GDM1 (cell line): ENCODE measurements at regions not wholly inside any gene's neighbourhood (a gene's known extent, or its start where the extent isn't known, plus 50 kb on each side); places are given as distances from the start of the nearest gene placed in this dataset.

Experiments
- DNase-seq: peaks from one replicate; lab custom pipeline; 2025; lab: John Stamatoyannopoulos, UW

DNA sequence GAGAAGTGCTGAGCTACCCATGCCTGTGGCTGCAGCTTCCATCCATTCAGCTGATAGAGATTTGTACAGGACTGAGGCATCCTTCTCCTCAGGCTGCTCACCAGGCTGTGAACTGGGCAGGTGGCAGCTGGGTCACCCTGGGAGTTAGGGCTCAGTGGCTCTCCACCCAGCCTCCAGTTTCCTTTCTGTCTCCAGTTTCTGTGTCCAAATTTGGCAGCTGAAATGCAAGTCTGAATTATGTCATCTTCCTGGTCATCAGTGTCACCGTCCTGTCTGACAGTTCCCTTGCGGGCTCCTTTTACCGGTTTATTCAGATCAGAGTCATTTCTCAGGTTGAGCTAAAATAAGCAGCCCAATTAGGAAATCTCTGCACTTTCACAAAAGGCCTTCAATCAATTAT is 93.3 kb downstream of the EDN1 start:
- no peak for DNase-seq

DNA sequence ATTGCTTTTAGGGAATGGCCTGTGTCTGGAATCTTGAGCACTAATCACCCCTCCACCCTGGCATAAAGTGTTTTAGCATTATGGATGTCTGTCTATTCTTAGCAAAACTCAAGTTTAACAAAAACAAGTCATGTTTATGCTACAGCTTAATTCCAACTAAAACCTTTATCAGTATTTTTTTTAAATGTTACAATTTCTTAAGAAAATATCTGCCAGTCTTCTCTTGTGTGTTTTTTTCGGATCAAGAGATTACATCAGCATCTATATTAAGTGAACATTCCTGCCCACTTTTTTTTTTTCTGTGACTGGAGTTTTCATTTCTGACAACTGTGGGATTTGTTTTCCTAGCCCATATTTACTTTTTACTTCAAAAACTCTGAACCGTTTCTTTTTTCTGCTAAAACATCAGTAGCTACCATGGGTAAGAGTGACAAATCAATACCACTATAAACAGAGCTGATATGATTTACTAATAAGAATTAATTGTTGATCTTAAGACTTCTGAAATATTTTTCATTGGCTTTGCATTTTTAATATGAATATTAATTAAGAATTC is 94.3 kb downstream of the EDN1 start:
- DNase-seq, result no peak

DNA sequence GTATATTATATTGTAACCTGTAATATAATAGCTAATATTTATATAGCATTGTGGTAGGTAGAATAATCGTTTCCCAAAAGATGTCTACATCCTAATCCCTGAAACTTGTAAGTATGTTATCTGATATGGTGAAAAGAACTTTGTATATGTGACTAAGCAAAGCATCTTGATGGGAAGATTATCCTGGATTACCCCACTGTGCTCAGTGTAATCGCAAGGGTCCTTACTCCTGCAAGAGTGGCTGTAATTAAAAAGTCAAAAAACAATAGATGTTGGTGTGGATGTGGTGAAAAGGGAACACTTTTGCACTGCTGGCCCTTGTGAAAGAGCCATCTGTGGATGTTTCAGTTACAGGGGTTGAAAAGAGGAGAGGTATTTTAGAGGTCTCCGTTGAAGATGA is 95.2 kb downstream of the EDN1 start:
- DNase-seq, result no peak

DNA sequence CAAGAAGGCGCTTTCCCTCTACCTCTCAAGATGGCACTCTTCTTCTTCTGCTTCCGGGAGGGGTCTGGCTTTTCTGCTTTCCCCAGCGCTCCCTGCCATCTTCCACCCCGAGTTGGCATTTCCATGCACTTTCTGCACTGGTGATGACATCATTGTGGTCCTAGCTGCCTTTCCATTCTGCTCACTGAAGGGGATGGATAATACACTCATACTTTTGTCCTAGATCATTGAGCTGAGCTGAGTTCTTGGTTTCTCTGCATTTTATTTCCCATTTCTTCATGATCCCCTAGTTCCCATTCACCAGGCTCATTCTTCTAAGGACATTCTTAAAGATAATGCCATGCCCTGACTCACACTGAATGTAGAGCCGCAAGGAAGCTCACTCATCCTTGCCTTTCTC is 96.7 kb downstream of the EDN1 start:
- DNase-seq, result no peak

DNA sequence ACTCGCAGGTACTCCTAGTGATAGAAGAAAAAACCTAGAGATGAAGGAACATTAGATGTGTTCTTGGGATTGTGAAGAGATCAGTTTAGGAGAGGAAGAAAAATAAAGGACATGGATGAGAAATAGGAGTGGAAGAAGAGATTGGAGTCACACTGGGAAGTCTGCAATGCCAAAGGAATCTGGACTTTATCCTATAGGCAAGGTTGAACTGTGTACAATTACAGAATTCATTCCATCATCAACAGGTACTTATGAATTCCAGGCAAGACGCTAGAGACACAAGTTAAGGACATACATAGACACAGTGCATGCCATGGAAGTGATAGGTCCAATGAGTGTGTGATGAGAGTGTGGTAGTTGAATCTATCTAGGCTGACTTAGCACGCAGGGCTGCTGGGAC is 101.3 kb downstream of the EDN1 start:
- no peak for DNase-seq

DNA sequence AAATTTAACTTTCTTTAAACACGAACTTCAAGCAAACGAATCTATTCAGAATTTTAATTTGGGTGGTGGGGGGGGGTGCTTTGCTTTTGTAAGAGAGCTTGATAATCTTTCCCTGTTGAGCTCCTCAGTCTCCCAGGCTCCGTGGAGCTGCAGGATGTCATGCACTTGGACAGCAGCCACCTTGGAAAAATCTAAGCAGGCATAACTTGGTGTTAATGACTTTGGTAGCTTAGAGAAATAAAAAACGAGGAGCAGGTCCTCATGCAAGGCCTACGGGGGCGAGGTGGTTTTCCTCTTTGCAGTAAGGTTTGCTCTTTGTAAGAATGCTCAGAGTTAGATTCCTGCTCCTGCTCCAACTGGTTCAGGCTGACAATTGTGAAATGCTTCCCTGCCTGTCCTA is 102.3 kb downstream of the EDN1 start:
- DNase-seq, result no peak

DNA sequence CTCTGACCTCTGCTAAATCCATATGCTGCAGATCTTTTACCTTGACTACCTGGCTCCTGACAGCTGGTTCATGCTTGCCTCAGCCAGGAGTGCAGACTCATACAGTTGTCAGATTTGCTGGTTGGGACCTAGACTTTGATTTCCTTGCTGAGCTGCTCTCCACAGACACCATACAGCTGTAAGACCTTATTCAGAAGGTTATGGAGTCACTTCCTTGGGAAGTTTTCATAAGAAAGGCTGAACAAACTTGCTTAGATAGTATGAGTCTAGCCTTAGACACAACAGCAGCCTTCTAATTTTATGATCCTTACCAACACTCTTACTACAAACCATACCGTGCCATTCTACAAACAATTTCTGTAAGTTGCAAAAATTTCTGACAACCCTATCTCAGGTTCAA is 102.9 kb downstream of the EDN1 start:
- no peak for DNase-seq

DNA sequence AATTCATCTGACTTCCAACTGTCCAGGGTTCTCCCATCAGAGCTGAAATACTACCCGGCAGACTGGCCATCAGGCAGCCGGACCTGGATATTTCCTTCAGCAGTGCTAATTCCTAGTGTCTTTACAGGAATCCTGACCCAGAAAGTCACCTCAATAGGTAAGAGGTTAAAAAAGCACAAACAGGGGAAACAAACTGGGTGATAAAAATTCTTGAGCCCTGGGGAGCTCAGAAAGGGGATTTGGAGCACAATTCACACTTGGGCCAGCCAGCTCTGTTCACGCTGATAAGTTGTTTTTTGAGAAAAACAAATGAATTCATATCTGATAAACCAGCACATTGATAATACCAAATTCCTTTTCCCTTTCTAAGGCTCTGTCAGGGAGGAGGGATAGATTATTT is 104.0 kb downstream of the EDN1 start:
- no peak for DNase-seq

DNA sequence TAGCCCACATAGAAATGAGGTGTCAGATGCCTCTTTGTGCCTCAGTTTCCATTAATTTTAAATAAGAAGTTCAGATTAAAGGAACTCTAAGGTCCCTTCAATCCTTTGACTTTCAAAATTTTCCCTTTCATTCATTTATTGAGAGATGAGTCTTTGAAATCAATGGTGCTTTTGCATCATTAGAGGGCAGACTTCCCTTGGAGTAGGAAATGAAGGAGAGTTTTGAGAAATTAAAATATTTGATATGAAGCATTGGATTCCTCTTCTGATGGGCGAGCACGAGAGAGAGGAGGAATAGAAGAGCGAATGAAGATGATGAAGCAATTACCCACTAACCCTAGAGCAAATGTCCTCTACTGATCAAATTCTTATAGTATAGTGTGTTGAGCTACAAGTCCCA is 105.7 kb downstream of the EDN1 start:
- DNase-seq, result no peak

DNA sequence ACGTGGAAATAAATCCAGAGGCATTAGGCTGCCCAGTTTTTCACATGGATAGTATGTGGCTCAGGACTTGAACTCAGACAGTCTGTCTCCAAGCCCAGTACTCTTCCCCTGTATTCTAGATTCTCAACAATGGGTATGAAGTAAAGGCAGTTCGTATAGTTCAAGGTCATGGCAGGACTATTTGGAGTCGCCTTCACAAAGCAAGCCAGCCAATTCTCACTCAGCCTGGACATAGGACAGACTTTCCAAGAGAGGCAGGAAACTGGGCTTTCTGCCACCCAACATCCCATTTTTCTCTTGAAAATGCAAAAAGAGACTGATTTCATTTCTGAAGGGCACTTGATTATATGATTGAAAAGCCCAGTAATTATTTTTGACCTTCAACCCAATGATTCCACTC is 111.0 kb downstream of the EDN1 start:
- no peak for DNase-seq

DNA sequence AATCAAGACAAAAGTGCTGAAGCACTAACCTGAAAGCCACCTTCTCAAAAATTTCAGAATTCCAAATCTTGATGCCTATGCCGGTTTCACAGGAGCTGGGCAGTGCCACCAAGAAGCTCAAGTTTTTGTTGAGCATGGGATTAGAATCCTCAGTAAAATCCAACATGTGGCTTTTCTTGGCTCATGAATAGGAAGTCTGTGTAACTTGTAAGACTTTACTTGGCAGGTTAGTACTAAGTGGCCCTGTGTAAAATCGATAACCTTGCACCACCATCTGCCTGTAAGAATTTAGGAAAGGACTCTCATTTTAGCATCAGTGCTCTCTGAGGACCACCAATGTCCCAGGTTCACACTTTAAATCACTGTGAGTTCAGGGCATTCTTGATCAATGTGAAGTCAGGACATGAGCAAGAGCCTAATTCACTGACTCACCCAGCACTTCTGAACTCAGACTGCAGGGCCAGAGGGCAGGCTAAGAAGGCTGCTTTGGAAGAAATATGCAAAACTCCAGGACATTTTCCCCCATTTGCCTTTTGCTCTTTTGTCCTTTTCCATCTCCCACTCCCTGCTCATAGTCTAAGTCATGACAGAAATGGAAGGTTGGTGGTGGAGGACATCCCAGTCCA is 113.2 kb downstream of the EDN1 start:
- no peak for DNase-seq

DNA sequence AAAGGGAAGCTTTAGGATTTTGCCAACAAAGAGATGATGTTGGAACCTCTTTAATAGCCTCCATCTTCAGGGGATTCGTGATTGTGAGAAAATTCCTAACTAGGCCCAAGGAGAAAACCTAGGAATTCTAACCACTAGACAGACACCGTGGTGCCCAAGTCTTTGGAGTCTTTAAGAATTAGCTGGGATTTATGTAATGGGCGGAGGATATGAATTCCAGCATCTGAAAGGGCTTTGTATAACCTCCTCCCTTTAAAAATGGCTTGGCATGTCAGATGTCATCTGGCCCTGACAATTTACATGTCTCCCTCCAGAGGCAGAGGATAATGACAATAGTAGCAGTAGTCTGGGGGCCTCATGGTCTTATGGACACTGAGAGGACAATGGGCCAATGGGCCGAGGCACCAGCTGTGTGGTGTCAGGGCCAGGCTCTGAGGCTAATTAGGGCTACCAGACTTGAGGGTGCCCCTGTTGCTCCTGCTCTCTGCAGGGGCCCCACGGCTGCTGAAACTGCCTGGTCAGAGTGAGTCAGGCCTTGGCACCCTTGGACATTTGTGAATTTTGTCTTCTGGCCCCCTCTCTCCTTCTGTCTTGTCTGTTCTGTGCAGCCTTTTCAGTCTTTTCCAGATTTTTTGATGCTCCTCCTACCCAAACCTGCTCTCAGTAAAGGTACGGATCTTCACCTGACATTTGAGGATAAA is 113.9 kb downstream of the EDN1 start:
- DNase-seq, result no peak

DNA sequence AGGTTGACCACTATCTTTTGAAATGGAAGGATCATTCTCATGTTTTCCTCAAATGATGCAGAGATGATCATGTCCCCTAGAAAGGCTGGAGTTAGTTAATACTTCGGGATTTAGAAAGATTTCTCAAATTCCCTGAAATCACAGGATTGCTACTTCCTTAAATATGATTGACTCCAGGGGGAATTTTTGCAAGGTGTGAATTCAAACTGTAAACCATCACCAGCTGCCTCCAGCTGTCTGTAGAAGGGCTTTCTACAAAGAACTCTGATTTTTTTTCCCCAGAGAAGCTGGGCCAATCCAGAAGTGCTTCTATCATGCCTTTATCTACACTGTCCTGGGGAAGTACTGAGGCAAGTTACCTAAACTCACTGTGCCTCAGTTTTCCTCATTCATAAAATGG is 114.5 kb downstream of the EDN1 start:
- DNase-seq, result no peak

DNA sequence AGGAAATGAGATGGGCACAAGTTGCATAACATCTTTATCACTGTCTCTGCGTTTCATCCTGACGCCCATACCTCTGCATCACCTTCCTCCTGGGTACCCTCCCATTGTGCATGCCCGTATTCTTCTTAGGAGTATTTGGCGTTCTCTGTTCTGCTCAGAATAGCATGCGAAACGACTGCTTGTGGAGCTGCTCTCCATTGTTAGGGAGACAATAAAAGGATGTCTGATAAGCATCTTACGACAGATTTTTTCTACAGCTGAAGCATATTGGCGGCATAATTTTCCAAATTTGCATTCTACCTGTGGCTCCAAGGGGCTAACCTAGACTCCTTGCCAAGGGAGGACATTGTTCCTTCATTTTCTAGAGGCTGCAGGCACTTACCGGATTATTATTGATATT is 118.6 kb downstream of the EDN1 start:
- no peak for DNase-seq

DNA sequence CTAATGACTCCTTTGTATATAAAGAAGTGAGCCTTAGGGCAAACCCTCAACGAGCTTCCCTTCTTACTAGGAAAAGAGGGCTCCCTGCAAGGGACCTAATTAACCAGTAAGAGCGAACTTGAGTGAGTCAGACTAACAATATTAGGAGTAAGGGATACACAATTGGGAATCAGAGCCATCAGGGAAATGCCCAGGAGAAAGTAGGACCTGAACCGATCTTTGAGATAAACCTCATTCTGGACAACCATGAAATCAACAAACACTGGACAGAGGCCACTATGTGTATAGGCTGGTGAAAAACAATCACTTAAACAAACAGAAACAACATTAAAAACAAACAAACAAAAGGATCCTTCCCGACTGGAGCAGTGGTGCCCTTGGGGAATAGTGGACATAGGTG is 120.8 kb downstream of the EDN1 start:
- DNase-seq, result no peak

DNA sequence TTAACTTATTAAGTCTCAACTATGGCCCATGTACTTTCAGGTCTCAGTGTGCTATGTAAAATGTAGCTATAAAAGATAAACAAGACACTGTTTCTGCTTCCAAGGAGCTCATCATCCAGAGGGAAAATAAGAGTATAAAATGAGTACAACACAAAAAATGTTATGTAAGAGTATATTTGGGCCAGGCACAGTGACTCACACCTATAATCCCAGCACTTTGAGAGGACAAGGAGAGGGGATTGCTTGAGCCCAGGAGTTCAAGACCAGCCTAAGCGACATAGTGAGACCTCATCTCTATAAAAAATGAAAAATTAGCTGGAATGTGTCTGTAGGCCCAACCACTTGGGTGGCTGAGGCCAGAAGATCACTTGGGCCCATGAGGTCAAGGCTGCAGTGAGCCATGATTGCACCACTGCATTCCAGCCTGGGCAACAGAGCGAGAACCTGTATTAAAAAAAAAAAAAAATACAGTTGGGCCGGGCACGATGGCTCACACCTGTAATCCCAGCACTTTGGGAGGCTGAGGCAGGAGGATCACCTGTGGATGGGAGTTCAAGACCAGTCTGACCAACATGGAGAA is 124.0 kb downstream of the EDN1 start:
- DNase-seq, result no peak

DNA sequence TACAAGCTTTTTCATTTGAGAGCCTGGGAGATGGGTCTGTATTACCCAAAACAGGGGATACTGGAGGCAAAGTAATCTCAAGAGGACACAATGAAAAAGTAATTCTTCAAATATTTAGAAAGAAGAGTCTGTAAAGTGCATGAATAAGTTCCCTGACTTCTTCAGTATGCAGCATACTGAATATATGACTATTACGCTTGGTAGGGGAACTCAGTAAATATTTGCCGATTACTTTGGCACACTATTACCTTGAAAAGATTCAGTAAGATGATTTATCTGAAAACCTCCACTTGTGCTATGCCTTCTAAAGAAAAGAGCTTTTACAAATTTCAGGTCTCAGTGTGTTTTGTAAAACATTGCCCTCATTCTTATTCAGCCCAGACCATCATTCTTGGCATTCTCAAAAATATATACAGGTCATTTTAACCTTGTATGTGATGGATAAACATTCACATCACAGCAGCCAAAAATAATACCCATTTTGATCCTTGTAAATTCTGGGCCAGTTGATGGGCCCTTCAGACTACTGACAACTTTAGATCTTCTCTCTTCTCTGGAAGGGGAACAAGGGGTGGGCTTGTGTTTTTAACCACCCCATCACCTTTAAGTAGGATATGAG is 125.9 kb downstream of the EDN1 start:
- DNase-seq, result no peak

DNA sequence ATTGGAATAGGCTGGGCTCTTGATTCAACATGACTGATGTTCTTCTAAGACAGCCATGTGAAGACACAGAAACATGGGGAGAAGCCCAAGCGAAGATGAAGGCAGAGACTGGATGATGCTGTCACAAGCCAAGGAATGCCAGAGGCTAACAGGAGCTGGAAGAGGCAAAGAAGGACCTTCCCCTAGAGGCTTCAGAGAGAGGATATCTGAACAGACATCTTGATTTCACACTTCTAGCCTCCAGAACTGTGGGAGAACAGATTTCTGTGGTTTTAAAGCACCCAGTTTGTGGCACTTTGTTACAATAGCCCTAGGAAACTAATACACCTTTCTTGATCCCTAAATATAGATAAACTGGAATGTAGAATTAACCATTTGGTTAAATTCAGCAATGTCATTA is 127.0 kb downstream of the EDN1 start:
- DNase-seq, result no peak

DNA sequence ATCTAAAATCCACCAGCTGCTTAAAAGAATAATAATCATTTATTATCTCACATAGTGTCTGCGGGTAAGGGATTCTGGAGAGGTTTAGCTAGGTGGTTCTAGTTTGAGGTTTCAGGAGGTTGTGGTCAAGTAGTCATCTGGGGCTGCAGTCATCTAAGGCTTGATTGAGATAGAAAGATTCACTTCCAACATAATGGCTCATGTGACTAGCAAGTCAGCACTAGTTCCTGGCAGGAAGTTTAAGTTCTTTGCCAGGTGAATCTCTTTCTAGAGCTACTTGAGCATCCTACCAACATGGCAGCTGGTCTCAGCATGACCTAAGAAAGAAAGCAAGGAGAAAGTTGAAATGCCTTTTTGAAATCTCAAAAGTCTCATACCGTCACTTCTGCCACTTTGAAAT is 128.8 kb downstream of the EDN1 start:
- no peak for DNase-seq

DNA sequence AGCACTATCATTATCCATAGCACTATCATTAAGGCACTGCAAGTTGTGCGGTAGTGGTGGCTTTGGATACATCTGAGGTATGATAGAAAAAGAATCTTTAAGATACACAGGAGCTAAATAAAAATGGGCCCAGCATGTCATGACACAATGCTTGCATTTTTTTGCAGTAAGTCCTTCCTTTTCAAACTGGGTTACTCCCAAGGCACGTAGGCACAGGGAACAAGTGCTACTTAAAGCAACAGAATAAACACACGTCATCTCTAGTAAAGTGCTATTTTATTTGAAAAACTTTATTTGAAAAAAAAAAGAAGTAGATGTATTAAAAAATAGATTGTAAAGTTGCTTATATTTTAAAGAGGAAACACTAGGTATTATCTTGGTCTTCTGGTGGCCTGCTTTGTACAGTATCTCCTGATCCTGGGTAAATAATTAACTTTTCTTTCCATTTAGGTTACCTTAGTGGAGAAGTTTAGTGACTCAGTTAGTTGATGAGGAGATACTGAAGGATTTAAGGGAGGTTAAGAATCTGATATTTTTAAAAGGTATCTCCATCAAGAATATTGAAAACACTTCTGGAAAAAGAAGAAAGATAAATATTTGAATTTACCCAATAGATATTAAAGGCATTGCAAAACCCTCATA is 129.6 kb downstream of the EDN1 start:
- DNase-seq, result no peak

DNA sequence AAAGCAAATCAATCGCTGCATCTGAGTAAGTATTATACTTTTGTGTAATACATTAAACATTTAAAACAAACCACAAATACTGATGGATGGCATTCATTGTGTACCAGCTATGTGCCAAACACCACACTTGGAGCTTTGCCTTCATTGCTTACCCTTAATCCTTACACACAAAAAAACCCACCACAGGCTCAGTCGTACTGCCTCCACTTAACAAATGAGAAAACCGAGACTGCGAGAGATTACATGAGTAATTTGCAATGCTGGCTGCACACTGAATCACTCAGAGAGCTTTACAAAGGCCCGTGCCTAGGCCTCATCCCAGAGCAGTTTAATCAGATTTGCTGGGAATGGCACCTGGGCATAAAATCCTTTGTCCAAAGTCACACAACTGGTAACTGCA is 130.5 kb downstream of the EDN1 start:
- DNase-seq, result no peak

DNA sequence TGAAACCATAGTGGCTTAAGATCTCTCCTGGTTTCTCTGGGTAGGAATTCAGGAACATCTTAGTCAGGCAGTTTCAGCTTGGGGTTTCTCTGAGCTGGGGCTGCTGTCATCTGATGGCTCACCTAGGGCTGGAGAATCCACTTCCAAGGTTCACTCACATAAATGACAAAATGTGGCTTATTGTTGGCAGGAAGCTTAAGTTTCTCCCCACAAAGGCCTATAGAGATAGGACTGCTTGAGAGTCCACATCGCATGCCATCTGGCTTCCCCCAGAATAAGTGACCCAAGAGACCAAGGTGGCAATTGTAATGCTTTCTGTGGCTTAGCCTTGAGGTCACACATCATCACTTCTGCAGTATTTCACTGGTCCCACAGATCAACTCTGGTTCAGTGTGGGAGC is 131.4 kb downstream of the EDN1 start:
- DNase-seq, result no peak

DNA sequence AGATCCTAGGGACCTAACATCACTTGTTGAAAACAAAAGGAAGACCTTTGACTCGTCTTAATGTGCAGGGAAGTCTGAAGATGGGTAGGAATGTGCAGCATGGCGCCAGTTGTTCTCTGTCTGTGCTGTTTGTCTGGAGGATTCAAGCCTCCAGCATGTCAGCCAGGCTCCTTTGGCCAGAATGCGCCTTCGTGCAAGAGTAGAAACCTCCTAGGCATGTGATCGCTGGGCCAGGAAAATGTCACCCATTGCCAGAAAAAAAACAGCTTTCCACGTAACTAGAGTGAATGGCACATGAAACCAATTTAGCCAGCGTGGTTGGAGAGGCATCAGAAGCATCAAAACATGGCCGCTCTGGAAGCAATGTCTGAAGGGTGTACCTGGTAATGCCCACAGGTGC is 132.7 kb downstream of the EDN1 start:
- no peak for DNase-seq
